HL-60 (cell line): ENCODE measurements at regions not wholly inside any gene's neighbourhood (a gene's known extent, or its start where the extent isn't known, plus 50 kb on each side); places are given as distances from the start of the nearest gene placed in this dataset.

Experiments
- DNase-seq, 2 experiments: peaks; one replicate each; pipeline ENCODE4 v3.0.0-alpha.2; 2010 to 2020; ENCODE audit warnings: low read depth in 1 of 2, low spot score in 1 of 2
- H3K27ac ChIP-seq: fragments of 250-450 bp; sonication (Bioruptor Pico); replicated peaks from 2 replicates; pipeline ENCODE4 v1.5.1; 2020; ENCODE audit warnings: mild to moderate bottlenecking, moderate library complexity
- H3K27me3 ChIP-seq: fragments of 250-450 bp; sonication (Bioruptor Pico); 2 replicates; pipeline ENCODE4 v1.5.1; 2021; ENCODE audit warnings: mild to moderate bottlenecking, moderate library complexity; ENCODE audit not compliant: insufficient read depth, poor library complexity, severe bottlenecking
- H3K4me3 ChIP-seq: replicated peaks from 2 replicates; pipeline ENCODE4 v1.5.1; 2011; ENCODE audit warnings: mild to moderate bottlenecking, control low read depth, low read length; ENCODE audit not compliant: insufficient read depth
- GABPA ChIP-seq: IDR thresholded peaks from 2 replicates; pipeline ENCODE4 v1.6.1; 2012; ENCODE audit warnings: low read depth
- POLR2AphosphoS5 ChIP-seq: IDR thresholded peaks from 2 replicates; pipeline ENCODE4 v1.6.1; 2012; ENCODE audit warnings: low read depth
- SPI1 ChIP-seq: IDR thresholded peaks from 2 replicates; pipeline ENCODE4 v1.6.1; 2012; ENCODE audit warnings: low read depth, mild to moderate bottlenecking, borderline replicate concordance
- TF ChIP-seq, protein P1 (sequence below): IDR thresholded peaks from one replicate; pipeline ENCODE4 v1.5.1; 2011; ENCODE audit warnings: low read length, control low read depth, inconsistent platforms; ENCODE audit not compliant: insufficient read depth
- TF ChIP-seq, protein P2 (sequence below): IDR thresholded peaks from 2 replicates; pipeline ENCODE4 v1.6.1; 2012; ENCODE audit warnings: low read depth; ENCODE audit not compliant: insufficient replicate concordance

DNA sequence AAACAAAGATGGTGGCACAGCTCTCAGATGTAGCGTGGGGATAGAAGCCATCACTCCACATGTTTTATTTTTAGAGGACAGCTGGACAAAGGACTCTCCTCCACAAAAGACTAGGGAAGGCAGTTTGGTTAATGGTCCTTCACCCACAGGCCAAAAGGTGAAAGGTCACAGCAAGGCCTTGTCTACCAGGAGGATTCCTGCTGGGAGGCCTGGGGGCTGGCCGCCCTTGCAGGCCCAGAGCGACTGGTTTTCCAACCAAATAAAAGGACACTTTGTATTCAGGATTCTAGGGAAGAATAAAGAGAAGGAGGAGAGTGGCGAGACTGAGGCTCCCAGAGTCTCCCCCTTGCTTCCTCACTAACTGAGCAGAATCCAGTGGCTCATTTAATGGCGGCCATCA is 94.3 kb downstream of the AXIN2 start:
- Histone ChIP-seq H3K27ac (no peak overlapping the region), H3K4me3 (no peak overlapping the region), H3K27me3 (no peaks in the 10 kb centered on the region)
- TF ChIP-seq, protein P1, sequence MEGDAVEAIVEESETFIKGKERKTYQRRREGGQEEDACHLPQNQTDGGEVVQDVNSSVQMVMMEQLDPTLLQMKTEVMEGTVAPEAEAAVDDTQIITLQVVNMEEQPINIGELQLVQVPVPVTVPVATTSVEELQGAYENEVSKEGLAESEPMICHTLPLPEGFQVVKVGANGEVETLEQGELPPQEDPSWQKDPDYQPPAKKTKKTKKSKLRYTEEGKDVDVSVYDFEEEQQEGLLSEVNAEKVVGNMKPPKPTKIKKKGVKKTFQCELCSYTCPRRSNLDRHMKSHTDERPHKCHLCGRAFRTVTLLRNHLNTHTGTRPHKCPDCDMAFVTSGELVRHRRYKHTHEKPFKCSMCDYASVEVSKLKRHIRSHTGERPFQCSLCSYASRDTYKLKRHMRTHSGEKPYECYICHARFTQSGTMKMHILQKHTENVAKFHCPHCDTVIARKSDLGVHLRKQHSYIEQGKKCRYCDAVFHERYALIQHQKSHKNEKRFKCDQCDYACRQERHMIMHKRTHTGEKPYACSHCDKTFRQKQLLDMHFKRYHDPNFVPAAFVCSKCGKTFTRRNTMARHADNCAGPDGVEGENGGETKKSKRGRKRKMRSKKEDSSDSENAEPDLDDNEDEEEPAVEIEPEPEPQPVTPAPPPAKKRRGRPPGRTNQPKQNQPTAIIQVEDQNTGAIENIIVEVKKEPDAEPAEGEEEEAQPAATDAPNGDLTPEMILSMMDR = no peak
- TF ChIP-seq SPI1 (no peak), POLR2AphosphoS5 (no peak), GABPA (no peak)
- TF ChIP-seq, protein P2, sequence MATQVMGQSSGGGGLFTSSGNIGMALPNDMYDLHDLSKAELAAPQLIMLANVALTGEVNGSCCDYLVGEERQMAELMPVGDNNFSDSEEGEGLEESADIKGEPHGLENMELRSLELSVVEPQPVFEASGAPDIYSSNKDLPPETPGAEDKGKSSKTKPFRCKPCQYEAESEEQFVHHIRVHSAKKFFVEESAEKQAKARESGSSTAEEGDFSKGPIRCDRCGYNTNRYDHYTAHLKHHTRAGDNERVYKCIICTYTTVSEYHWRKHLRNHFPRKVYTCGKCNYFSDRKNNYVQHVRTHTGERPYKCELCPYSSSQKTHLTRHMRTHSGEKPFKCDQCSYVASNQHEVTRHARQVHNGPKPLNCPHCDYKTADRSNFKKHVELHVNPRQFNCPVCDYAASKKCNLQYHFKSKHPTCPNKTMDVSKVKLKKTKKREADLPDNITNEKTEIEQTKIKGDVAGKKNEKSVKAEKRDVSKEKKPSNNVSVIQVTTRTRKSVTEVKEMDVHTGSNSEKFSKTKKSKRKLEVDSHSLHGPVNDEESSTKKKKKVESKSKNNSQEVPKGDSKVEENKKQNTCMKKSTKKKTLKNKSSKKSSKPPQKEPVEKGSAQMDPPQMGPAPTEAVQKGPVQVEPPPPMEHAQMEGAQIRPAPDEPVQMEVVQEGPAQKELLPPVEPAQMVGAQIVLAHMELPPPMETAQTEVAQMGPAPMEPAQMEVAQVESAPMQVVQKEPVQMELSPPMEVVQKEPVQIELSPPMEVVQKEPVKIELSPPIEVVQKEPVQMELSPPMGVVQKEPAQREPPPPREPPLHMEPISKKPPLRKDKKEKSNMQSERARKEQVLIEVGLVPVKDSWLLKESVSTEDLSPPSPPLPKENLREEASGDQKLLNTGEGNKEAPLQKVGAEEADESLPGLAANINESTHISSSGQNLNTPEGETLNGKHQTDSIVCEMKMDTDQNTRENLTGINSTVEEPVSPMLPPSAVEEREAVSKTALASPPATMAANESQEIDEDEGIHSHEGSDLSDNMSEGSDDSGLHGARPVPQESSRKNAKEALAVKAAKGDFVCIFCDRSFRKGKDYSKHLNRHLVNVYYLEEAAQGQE = no peak
- DNase-seq = no peak

DNA sequence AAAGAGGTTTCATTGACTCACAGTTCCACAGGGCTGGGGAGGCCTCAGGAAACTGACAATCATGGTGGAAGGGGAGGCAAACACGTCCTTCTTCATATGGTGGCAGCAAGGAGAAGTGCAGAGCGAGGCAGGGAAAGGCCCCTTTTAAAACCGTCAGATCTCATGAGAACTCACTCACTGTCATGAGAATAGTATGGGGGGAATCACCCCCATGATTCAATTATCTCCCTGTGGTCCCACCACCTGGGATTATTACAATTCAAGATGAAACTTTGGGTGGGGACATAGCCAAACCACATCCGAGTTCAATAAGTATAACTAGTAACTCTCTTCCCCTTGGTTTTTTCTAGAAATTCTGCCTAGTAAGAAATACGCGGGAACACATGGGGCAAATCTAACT is 94.9 kb downstream of the AXIN2 start:
- DNase-seq = no peak
- H3K27me3 ChIP-seq = no peaks in the 10 kb centered on the region
- no peak overlapping the region for H3K4me3 ChIP-seq
- TF ChIP-seq GABPA = no peak
- no peak for TF ChIP-seq POLR2AphosphoS5
- TF ChIP-seq, protein P1 = no peak
- no peak for TF ChIP-seq SPI1
- TF ChIP-seq, protein P2 = no peak
- H3K27ac ChIP-seq = no peak overlapping the region

DNA sequence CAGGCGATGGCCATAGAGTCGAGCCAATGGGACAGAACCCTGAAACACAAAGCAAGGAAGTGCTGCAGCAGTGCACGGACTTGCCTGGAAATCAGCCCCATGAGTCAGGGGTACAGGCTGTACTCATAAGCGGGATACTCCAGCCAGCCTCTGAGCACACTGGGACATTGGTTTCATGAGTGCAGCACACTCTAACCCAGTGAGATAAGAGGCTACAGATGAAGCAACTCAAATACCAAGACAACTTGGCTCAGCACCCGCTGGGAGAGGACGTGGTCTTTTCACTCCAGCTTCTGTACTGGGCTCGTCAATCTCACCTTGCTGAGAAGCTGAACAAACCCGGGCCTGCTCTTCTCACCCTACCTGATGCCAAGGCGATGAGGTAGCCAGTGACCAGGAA is 98.2 kb downstream of the AXIN2 start:
- no peak for DNase-seq

More for the DNA sequence above, 98.2 kb downstream of the AXIN2 start:
- no peak overlapping the region for H3K27ac ChIP-seq
- H3K4me3 ChIP-seq = no peak overlapping the region
- no peaks in the 10 kb centered on the region for H3K27me3 ChIP-seq
- TF ChIP-seq SPI1 (no peak), POLR2AphosphoS5 (no peak), GABPA (no peak)
- TF ChIP-seq, protein P2 = no peak
- TF ChIP-seq, protein P1 = no peak
